Astrocyte (in vitro differentiated cells and primary cell): ENCODE measurements at regions not wholly inside any gene's neighbourhood (a gene's known extent, or its start where the extent isn't known, plus 50 kb on each side); places are given as distances from the start of the nearest gene placed in this dataset.

Source experiments
- DNase-seq: peaks from one replicate; pipeline ENCODE4 v3.0.0-alpha.2; 2010; ENCODE audit warnings: low read depth
- FAIRE-seq: peaks from 2 replicates; lab custom pipeline; 2011; peaks lifted over from hg19 to GRCh38; lab: Jason Lieb, UNC
- H2AFZ ChIP-seq: 2 replicates; pipeline ENCODE4 v1.6.0; 2012; ENCODE audit warnings: low read depth, low read length, inconsistent platforms
- H3K27ac ChIP-seq: 2 replicates; pipeline ENCODE4 v1.5.1; 2011; ENCODE audit warnings: low read depth, low read length, inconsistent platforms
- H3K27me3 ChIP-seq: 2 replicates; pipeline ENCODE4 v1.6.0; 2011; ENCODE audit warnings: low read length, inconsistent platforms; ENCODE audit not compliant: insufficient read depth
- H3K36me3 ChIP-seq: 2 replicates; pipeline ENCODE4 v1.5.1; 2011; ENCODE audit warnings: low read length, inconsistent platforms; ENCODE audit not compliant: insufficient read depth
- H3K4me1 ChIP-seq: 2 replicates; pipeline ENCODE4 v1.5.1; 2011; ENCODE audit warnings: low read length, inconsistent platforms; ENCODE audit not compliant: insufficient read depth
- H3K4me2 ChIP-seq: 2 replicates; pipeline ENCODE4 v1.6.0; 2012; ENCODE audit warnings: low read length, inconsistent platforms
- H3K4me3 ChIP-seq: 2 replicates; pipeline ENCODE4 v1.5.1; 2011; ENCODE audit warnings: low read depth, mild to moderate bottlenecking, low read length, inconsistent platforms; ENCODE audit not compliant: insufficient read depth
- H3K79me2 ChIP-seq: 2 replicates; pipeline ENCODE4 v1.6.0; 2012; ENCODE audit warnings: mild to moderate bottlenecking, low read length, inconsistent platforms; ENCODE audit not compliant: insufficient read depth
- H3K9ac ChIP-seq: 2 replicates; pipeline ENCODE4 v1.6.0; 2012; ENCODE audit warnings: mild to moderate bottlenecking, low read length, inconsistent platforms
- H3K9me3 ChIP-seq: 2 replicates; pipeline ENCODE4 v1.5.1; 2012; ENCODE audit warnings: low read depth, mild to moderate bottlenecking, low read length, inconsistent platforms; ENCODE audit not compliant: insufficient read depth
- H4K20me1 ChIP-seq: 2 replicates; pipeline ENCODE4 v1.6.0; 2012; ENCODE audit warnings: low read length, inconsistent platforms; ENCODE audit not compliant: insufficient read depth
- H3K27ac Mint-ChIP-seq: one replicate; pipeline ENCODE4 v1.8.0; 2021; ENCODE audit warnings: mild to moderate bottlenecking, mixed read lengths; ENCODE audit not compliant: unreplicated experiment
- H3K27me3 Mint-ChIP-seq: one replicate; pipeline ENCODE4 v1.8.0; 2021; ENCODE audit warnings: low read depth, mixed read lengths; ENCODE audit not compliant: unreplicated experiment
- H3K36me3 Mint-ChIP-seq: one replicate; pipeline ENCODE4 v1.8.0; 2021; ENCODE audit warnings: low read depth, mixed read lengths; ENCODE audit not compliant: unreplicated experiment
- H3K4me1 Mint-ChIP-seq: one replicate; pipeline ENCODE4 v1.8.0; 2021; ENCODE audit warnings: low read depth, mixed read lengths; ENCODE audit not compliant: unreplicated experiment
- H3K4me3 Mint-ChIP-seq: one replicate; pipeline ENCODE4 v1.8.0; 2021; ENCODE audit warnings: mild to moderate bottlenecking, moderate library complexity, mixed read lengths; ENCODE audit not compliant: unreplicated experiment
- H3K9me3 Mint-ChIP-seq: one replicate; pipeline ENCODE4 v1.8.0; 2021; ENCODE audit warnings: mild to moderate bottlenecking, mixed read lengths; ENCODE audit not compliant: unreplicated experiment
- CTCF ChIP-seq: IDR thresholded peaks from 2 replicates; pipeline ENCODE4 v1.5.1; 2011; ENCODE audit warnings: low read depth, mild to moderate bottlenecking, inconsistent platforms, low read length, moderate library complexity; ENCODE audit not compliant: insufficient read depth
- EZH2 ChIP-seq: IDR thresholded peaks from 2 replicates; pipeline ENCODE4 v1.6.1; 2012; ENCODE audit warnings: mild to moderate bottlenecking, low read length, inconsistent platforms; ENCODE audit not compliant: insufficient read depth

- H3K4me1 ChIP-seq: no peaks in the 10 kb centered on the region
- Mint-ChIP-seq H3K9me3 (peaks cover 2% of the 10 kb centered on the region), H3K27me3 (peaks cover 6% of the 10 kb centered on the region), H3K36me3 (no peaks in the 10 kb centered on the region), H3K27ac (no peak overlapping the region), H3K4me3 (no peak overlapping the region), H3K4me1 (no peaks in the 10 kb centered on the region)
- no peaks in the 10 kb centered on the region for H4K20me1 ChIP-seq
- no peaks in the 10 kb centered on the region for H3K9me3 ChIP-seq
- no peaks in the 10 kb centered on the region for H3K27me3 ChIP-seq
- H2AFZ ChIP-seq: no peak overlapping the region
- no peak overlapping the region for H3K9ac ChIP-seq
- no peaks in the 10 kb centered on the region for H3K79me2 ChIP-seq
- no peak for DNase-seq
- no peak for FAIRE-seq
- no peak overlapping the region for H3K27ac ChIP-seq
- no peak for TF ChIP-seq EZH2
- no peak for TF ChIP-seq CTCF
- no peaks in the 10 kb centered on the region for H3K36me3 ChIP-seq
- H3K4me3 ChIP-seq: no peak overlapping the region
- no peak overlapping the region for H3K4me2 ChIP-seq
These were observed 137.9 kb downstream of the KLF6 start for GRCh38 chr10:3647074-3647473.

- no peak overlapping the region for H2AFZ ChIP-seq
- H3K27ac ChIP-seq: no peak overlapping the region
- no peak overlapping the region for H3K9ac ChIP-seq
- no peak for FAIRE-seq
- H4K20me1 ChIP-seq: no peaks in the 10 kb centered on the region
- Mint-ChIP-seq H3K4me3 (no peak overlapping the region), H3K9me3 (peaks cover 5% of the 10 kb centered on the region), H3K36me3 (no peaks in the 10 kb centered on the region), H3K4me1 (no peaks in the 10 kb centered on the region), H3K27me3 (peaks cover 4% of the 10 kb centered on the region), H3K27ac (no peak overlapping the region)
- TF ChIP-seq CTCF: no peak
- TF ChIP-seq EZH2: no peak
- H3K4me1 ChIP-seq: no peaks in the 10 kb centered on the region
- no peaks in the 10 kb centered on the region for H3K9me3 ChIP-seq
- no peaks in the 10 kb centered on the region for H3K27me3 ChIP-seq
- no peak for DNase-seq
- no peaks in the 10 kb centered on the region for H3K36me3 ChIP-seq
- no peaks in the 10 kb centered on the region for H3K79me2 ChIP-seq
- no peak overlapping the region for H3K4me3 ChIP-seq
- H3K4me2 ChIP-seq: no peak overlapping the region
These were observed 139.6 kb downstream of the KLF6 start for GRCh38 chr10:3645406-3645805.

- Histone ChIP-seq H3K4me2 (no peak overlapping the region), H3K9me3 (no peaks in the 10 kb centered on the region), H2AFZ (no peak overlapping the region), H3K27ac (no peak overlapping the region), H3K27me3 (no peaks in the 10 kb centered on the region), H3K79me2 (no peaks in the 10 kb centered on the region), H3K4me3 (no peak overlapping the region), H3K36me3 (no peaks in the 10 kb centered on the region), H4K20me1 (no peaks in the 10 kb centered on the region), H3K9ac (no peak overlapping the region), H3K4me1 (no peaks in the 10 kb centered on the region)
- peaks cover 4% of the 10 kb centered on the region for H3K27me3 Mint-ChIP-seq
- DNase-seq: no peak
- H3K4me3 Mint-ChIP-seq: no peak overlapping the region
- no peak for TF ChIP-seq EZH2
- TF ChIP-seq CTCF: no peak
- no peaks in the 10 kb centered on the region for H3K36me3 Mint-ChIP-seq
- H3K4me1 Mint-ChIP-seq: peaks cover 8% of the 10 kb centered on the region
- H3K27ac Mint-ChIP-seq: no peak overlapping the region
- H3K9me3 Mint-ChIP-seq: peaks cover 5% of the 10 kb centered on the region
- no peak for FAIRE-seq
These were observed 144.2 kb downstream of the KLF6 start for GRCh38 chr10:3640816-3641215.
